ENCODE measurements at regions not wholly inside any gene's neighbourhood (a gene's known extent, or its start where the extent isn't known, plus 50 kb on each side); places are given as distances from the start of the nearest gene placed in this dataset.

DNA sequence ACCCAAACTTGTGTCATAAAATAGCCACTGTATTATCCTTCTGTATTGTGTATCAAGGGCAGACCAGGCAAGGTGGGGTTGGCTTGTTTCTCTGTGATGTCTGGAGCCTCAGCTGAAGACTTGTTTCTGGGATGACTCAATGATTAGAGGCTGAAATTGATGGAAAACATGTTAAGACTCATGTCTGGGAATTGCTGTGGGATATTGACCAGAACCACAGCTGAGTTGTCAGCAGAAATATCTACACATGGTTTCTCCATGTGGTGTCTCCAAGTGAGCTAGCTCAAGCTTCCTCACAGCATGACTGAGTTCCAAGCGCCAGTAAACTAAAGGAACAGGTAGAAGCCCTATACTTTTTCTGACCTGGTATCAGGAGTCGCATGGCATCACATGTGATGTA lies 128.5 kb upstream of the SYNDIG1 start:
- TF ChIP-seq, protein P1, sequence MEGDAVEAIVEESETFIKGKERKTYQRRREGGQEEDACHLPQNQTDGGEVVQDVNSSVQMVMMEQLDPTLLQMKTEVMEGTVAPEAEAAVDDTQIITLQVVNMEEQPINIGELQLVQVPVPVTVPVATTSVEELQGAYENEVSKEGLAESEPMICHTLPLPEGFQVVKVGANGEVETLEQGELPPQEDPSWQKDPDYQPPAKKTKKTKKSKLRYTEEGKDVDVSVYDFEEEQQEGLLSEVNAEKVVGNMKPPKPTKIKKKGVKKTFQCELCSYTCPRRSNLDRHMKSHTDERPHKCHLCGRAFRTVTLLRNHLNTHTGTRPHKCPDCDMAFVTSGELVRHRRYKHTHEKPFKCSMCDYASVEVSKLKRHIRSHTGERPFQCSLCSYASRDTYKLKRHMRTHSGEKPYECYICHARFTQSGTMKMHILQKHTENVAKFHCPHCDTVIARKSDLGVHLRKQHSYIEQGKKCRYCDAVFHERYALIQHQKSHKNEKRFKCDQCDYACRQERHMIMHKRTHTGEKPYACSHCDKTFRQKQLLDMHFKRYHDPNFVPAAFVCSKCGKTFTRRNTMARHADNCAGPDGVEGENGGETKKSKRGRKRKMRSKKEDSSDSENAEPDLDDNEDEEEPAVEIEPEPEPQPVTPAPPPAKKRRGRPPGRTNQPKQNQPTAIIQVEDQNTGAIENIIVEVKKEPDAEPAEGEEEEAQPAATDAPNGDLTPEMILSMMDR (conservative IDR thresholded peaks at IDR 0.05; ENCODE audit: low read depth, low read length) = no peak
- no peak for DNase-seq (ENCODE audit: low read depth)
- H3K4me3 ChIP-seq (ENCODE audit: low read length) = no peak overlapping the region

DNA sequence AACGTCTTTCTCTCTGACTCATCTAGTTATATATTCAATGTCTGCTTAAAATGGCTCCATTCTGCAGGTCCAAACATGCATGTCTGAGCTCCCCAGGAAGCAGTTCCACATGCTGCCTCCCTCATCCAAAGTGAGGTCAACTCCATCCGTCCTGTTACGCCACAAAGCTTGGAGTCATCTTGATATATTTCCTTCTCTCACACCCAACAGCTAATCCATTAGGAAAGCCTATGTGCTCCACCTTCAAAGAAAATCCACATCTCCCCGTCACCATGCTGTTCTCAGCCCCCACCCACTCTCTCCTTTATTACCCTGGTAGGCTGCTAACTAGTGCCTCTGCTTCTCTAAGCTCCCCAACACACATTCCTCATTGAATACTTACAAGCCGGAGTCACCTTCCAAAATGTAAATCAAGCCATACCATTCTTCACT lies 130.2 kb upstream of the SYNDIG1 start:
- DNase-seq (ENCODE audit: low read depth) = no peak
- TF ChIP-seq, protein P1 (conservative IDR thresholded peaks at IDR 0.05; ENCODE audit: low read depth, low read length) = no peak

DNA sequence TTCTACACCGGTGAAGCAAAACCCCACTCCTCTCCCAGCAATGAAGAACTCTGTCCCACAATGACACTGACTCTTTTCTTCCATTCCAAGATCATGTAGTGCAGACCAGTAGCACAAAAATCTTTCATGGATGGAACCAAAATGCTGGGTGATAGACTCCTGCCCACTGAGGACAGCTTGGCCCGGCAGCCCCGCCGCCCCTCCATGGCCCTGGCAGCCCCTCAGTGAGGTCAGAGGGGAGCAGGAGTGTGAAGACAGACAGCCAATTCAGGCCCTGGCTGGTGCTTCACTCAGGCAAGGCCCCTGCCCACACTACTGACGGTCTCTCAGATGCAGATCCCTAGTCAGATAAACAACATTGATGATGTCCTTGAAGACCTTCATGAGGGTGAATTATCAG lies 131.9 kb upstream of the SYNDIG1 start:
- H3K4me3 ChIP-seq (ENCODE audit: low read length) = no peak overlapping the region
- TF ChIP-seq, protein P1 (conservative IDR thresholded peaks at IDR 0.05; ENCODE audit: low read depth, low read length) = no peak
- DNase-seq (ENCODE audit: low read depth) = no peak

More for the DNA sequence above, 130.2 kb upstream of the SYNDIG1 start:
- no peak overlapping the region for H3K4me3 ChIP-seq (ENCODE audit: low read length)

DNA sequence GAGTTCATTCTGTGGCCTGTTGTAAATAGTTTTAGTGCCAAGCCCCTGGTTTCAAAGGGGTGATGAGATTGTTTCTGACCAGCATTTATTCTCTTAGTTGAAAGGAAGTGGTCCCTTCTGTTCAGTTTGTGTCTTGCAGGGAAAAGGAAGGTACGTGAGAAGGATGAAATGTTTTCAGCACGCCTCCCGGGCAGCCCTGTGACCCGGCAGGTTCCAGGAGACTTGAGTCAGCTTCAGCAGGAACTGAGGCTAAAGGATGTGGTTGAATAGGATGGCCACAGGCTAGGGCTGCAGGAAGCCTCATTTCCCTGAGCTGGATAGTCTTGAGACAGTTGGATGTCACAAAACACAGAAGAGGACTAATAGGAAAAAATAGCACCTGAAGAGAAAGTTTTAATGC lies 132.4 kb upstream of the SYNDIG1 start:
- DNase-seq (ENCODE audit: low read depth) = no peak
- TF ChIP-seq, protein P1 (conservative IDR thresholded peaks at IDR 0.05; ENCODE audit: low read depth, low read length) = no peak
- no peak overlapping the region for H3K4me3 ChIP-seq (ENCODE audit: low read length)

DNA sequence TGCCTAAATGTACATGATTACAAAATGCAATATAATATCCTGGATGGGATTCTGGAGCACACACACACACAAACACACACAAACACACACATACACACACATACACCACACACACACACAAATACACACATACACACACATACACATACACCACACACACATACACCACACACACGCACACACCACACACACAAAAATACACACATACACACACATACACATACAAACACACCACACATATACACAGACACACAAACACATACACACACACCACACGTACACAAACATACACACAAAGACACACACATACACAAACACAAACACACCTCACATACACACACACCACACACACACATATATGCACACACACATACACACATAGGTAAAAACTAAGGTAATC lies 134.6 kb upstream of the SYNDIG1 start:
- DNase-seq (ENCODE audit: low read depth) = no peak
- H3K4me3 ChIP-seq (ENCODE audit: low read length) = no peak overlapping the region
- TF ChIP-seq, protein P1 (conservative IDR thresholded peaks at IDR 0.05; ENCODE audit: low read depth, low read length) = no peak

DNA sequence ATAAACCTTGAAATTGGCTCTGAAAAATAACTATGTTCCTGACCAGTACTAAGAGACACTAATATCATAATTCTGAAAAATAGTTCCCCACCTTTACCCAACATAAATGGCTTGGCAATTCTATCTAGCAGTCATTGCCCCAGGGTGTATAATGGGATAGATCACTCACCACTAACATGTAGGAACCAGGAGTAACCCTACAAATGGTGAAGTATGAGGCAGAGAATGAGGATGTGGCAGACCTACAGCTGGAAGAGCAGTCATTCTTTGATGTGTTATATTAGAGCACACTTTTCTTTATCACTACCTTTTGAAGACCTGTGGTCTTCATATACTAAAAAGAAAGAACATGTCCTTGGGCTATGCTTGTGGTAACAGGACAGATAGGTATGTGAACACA lies 136.5 kb upstream of the SYNDIG1 start:
- no peak for DNase-seq (ENCODE audit: low read depth)
- H3K4me3 ChIP-seq (ENCODE audit: low read length) = no peak overlapping the region
- TF ChIP-seq, protein P1 (conservative IDR thresholded peaks at IDR 0.05; ENCODE audit: low read depth, low read length) = no peak

DNA sequence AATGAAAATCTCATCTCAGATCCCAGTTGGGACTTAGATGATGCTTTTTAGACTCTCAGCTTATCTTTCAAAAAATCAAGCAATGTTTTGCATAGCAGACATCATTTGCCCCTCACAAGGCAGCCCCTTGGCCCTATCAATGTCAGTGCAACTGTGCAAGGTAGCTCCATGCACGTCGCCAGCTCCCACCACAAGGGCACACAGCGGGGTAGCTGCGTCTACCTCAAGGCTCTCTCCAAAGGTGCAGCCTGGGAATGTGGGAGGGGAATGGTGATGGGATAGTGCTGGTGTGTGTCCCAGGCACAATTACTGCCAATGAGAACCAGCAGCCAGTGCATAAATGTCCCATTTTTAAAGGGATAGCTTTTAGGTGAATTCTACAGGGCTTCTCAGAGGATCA lies 137.5 kb upstream of the SYNDIG1 start:
- DNase-seq (ENCODE audit: low read depth) = no peak
- TF ChIP-seq, protein P1 (conservative IDR thresholded peaks at IDR 0.05; ENCODE audit: low read depth, low read length) = no peak
- H3K4me3 ChIP-seq (ENCODE audit: low read length) = no peak overlapping the region

Measured in retinal pigment epithelial cell (primary cell).